ENCODE measurements at regions not wholly inside any gene's neighbourhood (a gene's known extent, or its start where the extent isn't known, plus 50 kb on each side); places are given as distances from the start of the nearest gene placed in this dataset.

DNA sequence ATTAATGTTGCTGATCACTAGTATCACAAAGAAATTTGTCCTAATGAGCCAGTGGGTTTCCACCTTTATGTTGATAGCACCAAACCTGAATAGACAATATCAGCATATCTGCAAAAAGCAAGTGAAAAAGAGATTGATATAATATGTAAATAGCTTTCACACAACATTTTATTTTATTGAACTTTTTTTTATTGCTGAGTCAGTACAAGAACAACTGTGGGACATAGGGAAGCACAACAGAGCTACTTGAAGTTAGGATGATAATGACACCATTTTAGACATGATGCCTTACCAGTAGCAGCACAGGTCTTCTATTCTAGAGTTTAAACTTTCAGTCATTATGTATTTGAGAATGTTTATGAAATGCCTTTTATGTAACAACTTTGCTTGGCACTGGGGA is 554.1 kb upstream of the SETBP1 start:
- H3K9ac ChIP-seq (ENCODE audit: low read depth, low read length): no peak overlapping the region
- H3K9me3 ChIP-seq (ENCODE audit: control insufficient read depth, insufficient read depth, low read length): no peaks in the 10 kb centered on the region
- no peak overlapping the region for H3K4me3 ChIP-seq (ENCODE audit: low read depth, low read length)
- H3K27ac ChIP-seq (ENCODE audit: low read depth, low read length): no peak overlapping the region
- no peaks in the 10 kb centered on the region for H3K27me3 ChIP-seq (ENCODE audit: control insufficient read depth, insufficient read depth, low read length)
- no peaks in the 10 kb centered on the region for H3K36me3 ChIP-seq (ENCODE audit: control insufficient read depth, insufficient read depth, low read length)
- no peaks in the 10 kb centered on the region for H3K4me1 ChIP-seq (ENCODE audit: control insufficient read depth, insufficient read depth, low read length)

DNA sequence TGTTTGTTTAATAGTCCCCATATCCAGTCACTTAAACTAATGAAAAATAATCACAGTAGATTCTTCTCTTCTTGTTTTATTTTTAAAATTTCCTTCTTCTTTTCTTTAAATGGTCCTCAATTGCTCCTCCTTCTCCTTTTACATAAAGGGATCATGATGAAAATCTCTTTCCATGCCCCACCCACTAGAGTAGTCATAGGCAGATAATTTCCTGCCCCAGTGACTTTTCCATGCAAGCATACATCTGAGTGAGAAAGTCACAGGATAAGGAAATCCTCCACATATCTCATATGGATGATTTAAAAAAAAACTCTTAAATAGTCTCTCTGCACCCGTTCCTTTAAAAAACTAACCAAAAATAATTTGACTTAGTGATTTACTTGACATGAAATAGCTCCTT is 552.3 kb upstream of the SETBP1 start:
- H3K27me3 ChIP-seq (ENCODE audit: control insufficient read depth, insufficient read depth, low read length): no peaks in the 10 kb centered on the region
- no peaks in the 10 kb centered on the region for H3K36me3 ChIP-seq (ENCODE audit: control insufficient read depth, insufficient read depth, low read length)
- no peak overlapping the region for H3K27ac ChIP-seq (ENCODE audit: low read depth, low read length)
- no peaks in the 10 kb centered on the region for H3K9me3 ChIP-seq (ENCODE audit: control insufficient read depth, insufficient read depth, low read length)
- H3K4me3 ChIP-seq (ENCODE audit: low read depth, low read length): no peak overlapping the region
- no peaks in the 10 kb centered on the region for H3K4me1 ChIP-seq (ENCODE audit: control insufficient read depth, insufficient read depth, low read length)
- H3K9ac ChIP-seq (ENCODE audit: low read depth, low read length): no peak overlapping the region

DNA sequence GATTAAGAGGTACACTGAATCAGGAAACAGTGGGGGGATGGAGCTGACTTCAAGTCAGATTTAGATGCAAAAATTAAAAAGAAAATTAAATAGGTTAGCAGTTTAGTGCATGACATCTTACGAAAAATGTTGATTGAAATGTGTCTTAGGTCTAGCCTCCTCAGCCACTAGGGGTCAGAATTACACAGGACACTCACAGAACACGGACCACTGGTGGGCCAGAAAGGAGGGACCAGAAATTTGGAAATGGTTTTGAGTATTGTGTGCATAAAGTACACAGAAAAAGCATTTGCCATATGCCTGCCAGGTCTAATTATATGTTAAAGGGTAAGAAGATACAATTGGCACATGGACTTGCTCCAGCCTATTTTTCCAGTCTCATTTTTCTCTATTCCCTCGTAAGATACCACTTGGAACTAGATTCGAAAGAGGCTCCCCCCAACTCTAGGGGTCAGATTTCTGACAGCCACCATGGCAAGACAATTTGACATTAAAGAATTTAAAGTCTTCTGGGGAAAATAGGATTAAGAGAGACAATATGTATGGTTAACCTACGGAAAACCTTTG is 550.2 kb upstream of the SETBP1 start:
- no peaks in the 10 kb centered on the region for H3K4me1 ChIP-seq (ENCODE audit: control insufficient read depth, insufficient read depth, low read length)
- no peaks in the 10 kb centered on the region for H3K36me3 ChIP-seq (ENCODE audit: control insufficient read depth, insufficient read depth, low read length)
- H3K4me3 ChIP-seq (ENCODE audit: low read depth, low read length): no peak overlapping the region
- H3K9ac ChIP-seq (ENCODE audit: low read depth, low read length): no peak overlapping the region
- H3K9me3 ChIP-seq (ENCODE audit: control insufficient read depth, insufficient read depth, low read length): no peaks in the 10 kb centered on the region
- H3K27me3 ChIP-seq (ENCODE audit: control insufficient read depth, insufficient read depth, low read length): no peaks in the 10 kb centered on the region
- H3K27ac ChIP-seq (ENCODE audit: low read depth, low read length): no peak overlapping the region

DNA sequence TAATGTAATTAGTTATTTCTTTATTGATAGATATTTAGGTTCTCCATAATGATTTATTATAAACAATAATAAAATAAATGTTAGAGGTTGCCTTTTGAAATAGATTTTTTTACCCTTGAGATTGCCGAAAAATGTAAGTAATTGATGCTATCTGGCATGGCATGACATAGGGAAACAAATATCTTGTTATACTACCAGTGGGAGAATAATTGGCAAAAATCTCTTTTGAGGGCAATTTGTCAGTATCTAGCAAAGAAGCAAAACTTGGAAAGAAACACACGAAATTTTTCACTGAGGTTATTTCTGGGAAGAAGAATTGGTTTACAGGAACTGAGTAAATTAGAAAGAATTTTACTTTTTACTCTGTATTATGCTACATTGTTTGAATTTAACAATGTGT is 547.2 kb upstream of the SETBP1 start:
- Histone ChIP-seq H3K4me3 (ENCODE audit: low read depth, low read length) (no peak overlapping the region), H3K9ac (ENCODE audit: low read depth, low read length) (no peak overlapping the region), H3K27me3 (ENCODE audit: control insufficient read depth, insufficient read depth, low read length) (no peaks in the 10 kb centered on the region), H3K36me3 (ENCODE audit: control insufficient read depth, insufficient read depth, low read length) (no peaks in the 10 kb centered on the region), H3K4me1 (ENCODE audit: control insufficient read depth, insufficient read depth, low read length) (no peaks in the 10 kb centered on the region), H3K27ac (ENCODE audit: low read depth, low read length) (no peak overlapping the region), H3K9me3 (ENCODE audit: control insufficient read depth, insufficient read depth, low read length) (no peaks in the 10 kb centered on the region)

DNA sequence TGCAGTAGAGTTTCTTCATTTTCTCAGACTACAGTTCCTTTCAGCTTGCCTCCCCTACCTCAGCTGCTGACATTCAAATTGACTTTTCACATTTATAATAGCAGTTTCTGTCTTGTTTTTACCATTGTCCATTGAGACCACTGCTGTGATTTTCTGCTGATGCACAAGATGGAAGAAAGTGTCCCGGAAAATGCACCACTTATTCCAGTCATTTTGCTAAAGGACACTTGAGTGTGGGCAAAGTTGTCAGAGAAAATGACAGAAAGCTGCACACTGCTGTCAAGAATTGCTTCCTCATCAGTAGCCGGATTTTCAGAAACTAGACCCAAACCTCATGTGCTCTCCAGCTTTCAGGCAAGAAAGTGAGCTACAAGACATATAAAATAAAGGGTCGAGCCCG is 546.2 kb upstream of the SETBP1 start:
- Histone ChIP-seq H3K4me3 (ENCODE audit: low read depth, low read length) (no peak overlapping the region), H3K4me1 (ENCODE audit: control insufficient read depth, insufficient read depth, low read length) (no peaks in the 10 kb centered on the region), H3K9me3 (ENCODE audit: control insufficient read depth, insufficient read depth, low read length) (no peaks in the 10 kb centered on the region), H3K9ac (ENCODE audit: low read depth, low read length) (no peak overlapping the region), H3K27me3 (ENCODE audit: control insufficient read depth, insufficient read depth, low read length) (no peaks in the 10 kb centered on the region), H3K36me3 (ENCODE audit: control insufficient read depth, insufficient read depth, low read length) (no peaks in the 10 kb centered on the region), H3K27ac (ENCODE audit: low read depth, low read length) (no peak overlapping the region)

DNA sequence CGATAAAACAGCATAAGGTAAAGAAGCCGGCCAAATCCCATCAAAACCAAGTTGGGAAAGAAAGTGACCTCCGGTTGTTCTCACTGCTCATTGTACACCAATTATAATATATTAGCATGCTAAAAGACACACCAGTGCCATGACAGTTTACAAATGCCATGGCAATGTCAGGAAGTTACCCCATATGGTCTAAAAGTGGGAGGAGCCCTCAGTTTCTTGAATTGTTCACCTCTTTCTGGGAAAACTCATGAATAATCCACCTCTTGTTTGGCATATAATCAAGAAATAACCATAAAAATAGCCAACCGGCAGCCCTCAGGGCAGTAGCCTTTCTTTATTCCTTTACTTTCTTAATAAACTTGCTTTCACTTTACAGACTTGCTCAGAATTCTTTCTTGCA is 544.9 kb upstream of the SETBP1 start:
- Histone ChIP-seq H3K27ac (ENCODE audit: low read depth, low read length) (no peak overlapping the region), H3K9ac (ENCODE audit: low read depth, low read length) (no peak overlapping the region), H3K36me3 (ENCODE audit: control insufficient read depth, insufficient read depth, low read length) (no peaks in the 10 kb centered on the region), H3K9me3 (ENCODE audit: control insufficient read depth, insufficient read depth, low read length) (no peaks in the 10 kb centered on the region), H3K4me1 (ENCODE audit: control insufficient read depth, insufficient read depth, low read length) (no peaks in the 10 kb centered on the region), H3K27me3 (ENCODE audit: control insufficient read depth, insufficient read depth, low read length) (no peaks in the 10 kb centered on the region), H3K4me3 (ENCODE audit: low read depth, low read length) (no peak overlapping the region)

DNA sequence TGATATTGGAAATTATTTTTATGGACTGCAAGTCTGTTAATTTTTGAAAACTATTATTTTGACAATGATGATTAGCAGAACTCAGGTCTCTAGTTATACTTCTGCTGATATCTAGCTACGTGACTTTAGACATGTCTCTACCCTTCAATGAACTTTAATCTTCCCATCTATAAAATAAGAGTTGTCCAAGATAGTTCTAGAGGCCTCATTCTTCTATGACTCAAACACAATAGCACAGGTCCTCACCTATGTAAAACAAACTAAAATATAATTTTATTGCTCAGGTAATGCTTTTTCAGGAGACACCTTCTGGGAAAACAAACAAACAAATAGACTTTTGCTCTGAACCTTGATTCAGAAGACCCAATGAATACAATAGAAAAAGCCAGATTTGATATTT is 544.4 kb upstream of the SETBP1 start:
- no peak overlapping the region for H3K4me3 ChIP-seq (ENCODE audit: low read depth, low read length)
- H3K36me3 ChIP-seq (ENCODE audit: control insufficient read depth, insufficient read depth, low read length): no peaks in the 10 kb centered on the region
- H3K4me1 ChIP-seq (ENCODE audit: control insufficient read depth, insufficient read depth, low read length): no peaks in the 10 kb centered on the region
- no peak overlapping the region for H3K9ac ChIP-seq (ENCODE audit: low read depth, low read length)
- no peaks in the 10 kb centered on the region for H3K9me3 ChIP-seq (ENCODE audit: control insufficient read depth, insufficient read depth, low read length)
- no peak overlapping the region for H3K27ac ChIP-seq (ENCODE audit: low read depth, low read length)
- H3K27me3 ChIP-seq (ENCODE audit: control insufficient read depth, insufficient read depth, low read length): no peaks in the 10 kb centered on the region

DNA sequence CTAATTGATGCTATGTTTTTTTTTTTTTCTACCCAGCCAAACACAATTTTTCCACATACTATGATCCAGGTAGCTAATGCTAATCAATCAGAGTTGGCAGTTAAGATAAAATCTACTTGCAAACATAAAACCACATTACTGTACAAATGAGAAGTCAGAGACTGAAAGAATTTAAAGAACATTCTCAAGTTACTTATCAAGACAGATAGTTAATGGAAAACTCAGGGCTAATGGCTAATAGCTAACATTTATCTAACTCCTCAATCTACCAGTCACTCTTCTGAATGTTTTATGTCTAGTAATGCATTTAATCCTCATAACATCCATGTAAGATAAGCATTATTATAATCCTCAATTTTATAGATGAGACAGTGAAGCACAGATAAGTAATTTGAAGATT is 537.6 kb upstream of the SETBP1 start:
- Histone ChIP-seq H3K27me3 (ENCODE audit: control insufficient read depth, insufficient read depth, low read length) (no peaks in the 10 kb centered on the region), H3K4me3 (ENCODE audit: low read depth, low read length) (no peak overlapping the region), H3K4me1 (ENCODE audit: control insufficient read depth, insufficient read depth, low read length) (no peaks in the 10 kb centered on the region), H3K9ac (ENCODE audit: low read depth, low read length) (no peak overlapping the region), H3K27ac (ENCODE audit: low read depth, low read length) (no peak overlapping the region), H3K36me3 (ENCODE audit: control insufficient read depth, insufficient read depth, low read length) (no peaks in the 10 kb centered on the region), H3K9me3 (ENCODE audit: control insufficient read depth, insufficient read depth, low read length) (no peaks in the 10 kb centered on the region)

DNA sequence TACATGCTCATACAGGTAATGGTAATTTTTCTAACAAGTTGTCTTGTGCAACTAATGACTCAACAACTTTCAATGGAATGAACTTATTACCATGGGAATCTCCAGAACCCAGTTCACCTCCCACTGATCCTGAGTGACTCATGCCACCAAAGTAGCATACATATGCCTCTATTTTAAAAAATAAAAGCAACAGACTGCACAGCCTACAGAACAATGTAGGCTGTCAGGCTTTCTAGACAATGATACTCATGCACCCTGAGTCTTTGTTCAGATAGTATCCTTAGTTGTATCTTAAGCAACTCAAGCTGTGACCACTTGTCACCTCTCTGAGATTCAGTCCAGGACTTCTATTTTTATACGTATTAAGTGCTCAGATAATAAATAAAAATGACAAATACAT is 531.0 kb upstream of the SETBP1 start:
- H3K27ac ChIP-seq (ENCODE audit: low read depth, low read length): no peak overlapping the region
- no peaks in the 10 kb centered on the region for H3K9me3 ChIP-seq (ENCODE audit: control insufficient read depth, insufficient read depth, low read length)
- H3K4me3 ChIP-seq (ENCODE audit: low read depth, low read length): no peak overlapping the region
- no peaks in the 10 kb centered on the region for H3K36me3 ChIP-seq (ENCODE audit: control insufficient read depth, insufficient read depth, low read length)
- H3K9ac ChIP-seq (ENCODE audit: low read depth, low read length): no peak overlapping the region
- no peaks in the 10 kb centered on the region for H3K27me3 ChIP-seq (ENCODE audit: control insufficient read depth, insufficient read depth, low read length)
- H3K4me1 ChIP-seq (ENCODE audit: control insufficient read depth, insufficient read depth, low read length): no peaks in the 10 kb centered on the region

DNA sequence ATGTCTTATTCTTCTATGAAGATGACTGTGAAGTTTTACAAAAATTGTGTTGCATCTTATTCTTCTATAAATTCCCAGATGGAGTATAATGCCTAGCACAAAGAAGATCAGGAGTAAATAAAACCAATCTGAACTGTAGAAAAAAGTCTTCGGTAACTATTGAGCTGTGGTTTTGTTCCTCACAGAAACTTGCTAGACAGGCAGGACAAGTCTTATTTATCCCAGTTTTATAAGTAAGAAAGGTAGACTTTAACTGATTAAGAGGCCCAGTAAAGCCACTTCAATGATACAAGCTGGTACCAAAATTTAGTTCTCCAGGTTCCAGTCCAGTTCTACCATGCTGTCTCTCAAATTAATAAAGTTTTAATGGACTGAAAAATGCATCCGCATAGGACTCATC is 526.7 kb upstream of the SETBP1 start:
- Histone ChIP-seq H3K27me3 (ENCODE audit: control insufficient read depth, insufficient read depth, low read length) (no peaks in the 10 kb centered on the region), H3K4me1 (ENCODE audit: control insufficient read depth, insufficient read depth, low read length) (no peaks in the 10 kb centered on the region), H3K9ac (ENCODE audit: low read depth, low read length) (no peak overlapping the region), H3K4me3 (ENCODE audit: low read depth, low read length) (no peak overlapping the region), H3K9me3 (ENCODE audit: control insufficient read depth, insufficient read depth, low read length) (no peaks in the 10 kb centered on the region), H3K36me3 (ENCODE audit: control insufficient read depth, insufficient read depth, low read length) (no peaks in the 10 kb centered on the region), H3K27ac (ENCODE audit: low read depth, low read length) (no peak overlapping the region)

DNA sequence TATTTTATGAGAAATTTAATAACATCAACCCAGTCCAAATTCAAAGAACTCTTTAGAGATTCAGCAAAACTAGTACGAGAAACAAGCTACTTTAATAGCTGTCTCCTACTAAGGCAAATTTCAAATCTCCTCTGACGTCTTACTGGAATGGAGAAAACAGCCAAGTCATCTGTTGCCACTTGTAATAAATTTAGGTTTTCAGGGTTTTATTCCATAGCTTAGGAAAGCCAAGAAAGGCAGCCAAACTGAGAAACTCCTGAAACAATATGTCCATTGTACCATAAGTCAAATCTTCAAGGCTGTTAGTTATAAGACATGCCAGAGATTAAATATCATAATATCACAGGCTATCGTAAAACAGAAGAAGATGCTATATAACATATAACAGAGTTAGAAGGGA is 524.6 kb upstream of the SETBP1 start:
- no peaks in the 10 kb centered on the region for H3K27me3 ChIP-seq (ENCODE audit: control insufficient read depth, insufficient read depth, low read length)
- H3K4me1 ChIP-seq (ENCODE audit: control insufficient read depth, insufficient read depth, low read length): no peaks in the 10 kb centered on the region
- H3K9ac ChIP-seq (ENCODE audit: low read depth, low read length): no peak overlapping the region
- no peak overlapping the region for H3K27ac ChIP-seq (ENCODE audit: low read depth, low read length)
- no peak overlapping the region for H3K4me3 ChIP-seq (ENCODE audit: low read depth, low read length)
- no peaks in the 10 kb centered on the region for H3K9me3 ChIP-seq (ENCODE audit: control insufficient read depth, insufficient read depth, low read length)
- no peaks in the 10 kb centered on the region for H3K36me3 ChIP-seq (ENCODE audit: control insufficient read depth, insufficient read depth, low read length)

DNA sequence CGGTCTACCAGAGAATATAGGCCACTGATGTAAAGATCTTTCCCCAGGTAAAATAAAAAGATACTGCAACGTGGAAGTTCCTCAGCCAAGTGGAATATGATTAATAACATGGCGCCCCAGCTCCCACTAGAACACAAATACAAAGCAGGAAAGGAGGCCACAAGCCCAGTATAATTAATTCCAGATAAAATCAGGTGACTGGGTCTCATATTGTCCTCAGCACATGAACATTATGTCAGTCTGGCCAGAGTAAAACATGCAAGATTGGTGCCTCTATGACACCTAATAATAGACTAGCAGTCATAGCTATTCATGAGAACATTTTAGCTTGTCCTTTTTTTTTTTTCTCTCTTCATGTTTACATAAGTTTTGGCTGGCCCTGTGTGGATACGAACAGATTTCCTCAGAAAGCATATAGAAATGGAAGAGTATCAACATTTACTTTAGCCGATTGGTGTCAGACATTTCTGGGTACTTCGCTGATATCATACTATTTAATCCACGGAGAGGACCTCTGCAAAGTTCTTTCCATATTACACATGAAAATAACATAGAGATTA is 523.8 kb upstream of the SETBP1 start:
- Histone ChIP-seq H3K36me3 (ENCODE audit: control insufficient read depth, insufficient read depth, low read length) (no peaks in the 10 kb centered on the region), H3K9ac (ENCODE audit: low read depth, low read length) (no peak overlapping the region), H3K4me3 (ENCODE audit: low read depth, low read length) (no peak overlapping the region), H3K27ac (ENCODE audit: low read depth, low read length) (no peak overlapping the region), H3K27me3 (ENCODE audit: control insufficient read depth, insufficient read depth, low read length) (no peaks in the 10 kb centered on the region), H3K9me3 (ENCODE audit: control insufficient read depth, insufficient read depth, low read length) (no peaks in the 10 kb centered on the region), H3K4me1 (ENCODE audit: control insufficient read depth, insufficient read depth, low read length) (no peaks in the 10 kb centered on the region)

Measured in HUES48 (cell line).